GM18907 (cell line): ENCODE measurements at regions not wholly inside any gene's neighbourhood (a gene's known extent, or its start where the extent isn't known, plus 50 kb on each side); places are given as distances from the start of the nearest gene placed in this dataset.

Experiments used
- ATAC-seq: cut with Tn5 transposase; IDR thresholded peaks from one replicate; pipeline ENCODE4 v1.9.1; 2021; ENCODE audit warnings: mild to moderate bottlenecking, moderate library complexity; ENCODE audit not compliant: unreplicated experiment

DNA sequence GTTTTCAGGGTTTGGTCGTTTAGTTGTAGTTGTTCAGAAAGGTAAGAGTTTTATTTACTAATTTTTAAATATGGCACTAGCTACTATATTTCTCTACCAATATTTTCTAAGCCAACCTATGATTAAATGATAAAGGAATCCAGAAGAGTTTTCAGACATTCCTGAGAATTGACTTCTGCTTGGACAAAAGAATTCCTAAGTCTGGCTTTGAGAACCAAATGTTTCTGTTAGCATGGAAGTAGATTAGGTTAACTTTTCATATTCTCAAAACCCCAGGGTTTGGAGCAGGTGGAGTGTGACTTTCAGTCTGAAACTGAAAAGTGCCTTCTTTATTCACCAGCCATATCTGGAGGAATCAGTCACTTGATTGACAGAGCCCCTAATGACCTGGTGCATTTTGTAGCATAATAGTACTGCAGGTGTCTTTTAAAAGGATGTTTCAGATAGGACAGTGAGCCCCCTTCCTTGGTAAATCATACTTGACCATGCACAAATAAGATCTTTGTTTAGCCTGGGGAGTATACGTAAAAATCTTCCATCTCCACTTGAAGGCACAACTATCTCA lies 457.0 kb upstream of the ZNF462 start:
- no peak for ATAC-seq

DNA sequence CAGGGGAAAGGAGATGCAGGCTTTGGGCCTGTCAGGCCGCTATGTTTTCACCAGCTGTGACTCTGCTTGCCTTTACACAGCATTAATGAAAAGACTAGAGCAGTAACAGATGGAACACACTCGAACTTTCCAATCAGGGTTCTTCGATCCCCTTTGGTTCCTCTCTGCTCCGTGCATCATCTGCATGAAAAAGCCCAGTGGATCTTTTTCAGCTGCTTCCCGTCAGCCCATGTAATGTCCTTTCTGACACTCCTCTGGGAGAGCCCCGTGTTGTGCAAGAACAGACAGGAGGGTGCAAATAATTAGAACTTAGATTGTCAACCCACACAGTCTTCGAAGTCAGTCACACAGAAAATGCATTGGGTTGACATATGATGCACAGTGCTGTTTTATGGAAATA lies 448.9 kb upstream of the ZNF462 start:
- no peak for ATAC-seq

DNA sequence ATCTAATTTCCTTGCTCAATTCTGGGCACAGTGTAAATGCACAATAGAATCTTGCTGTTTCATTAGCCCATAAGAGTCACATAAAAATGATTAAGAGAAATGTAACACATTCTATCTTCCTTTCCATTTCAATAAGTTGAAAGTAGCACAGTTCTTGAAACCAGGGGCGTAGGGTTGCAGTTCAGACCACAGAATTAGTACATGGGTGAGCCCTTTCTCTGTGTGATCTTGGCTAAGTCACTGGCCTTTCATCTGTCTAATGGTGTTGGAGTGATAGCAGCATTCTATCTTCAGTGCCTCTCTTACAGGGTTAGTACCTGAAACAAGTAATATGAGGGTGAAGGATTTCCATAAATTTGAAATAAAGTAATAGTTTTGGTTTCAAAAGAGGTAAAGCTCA lies 445.3 kb upstream of the ZNF462 start:
- ATAC-seq = peak; percentile 29

DNA sequence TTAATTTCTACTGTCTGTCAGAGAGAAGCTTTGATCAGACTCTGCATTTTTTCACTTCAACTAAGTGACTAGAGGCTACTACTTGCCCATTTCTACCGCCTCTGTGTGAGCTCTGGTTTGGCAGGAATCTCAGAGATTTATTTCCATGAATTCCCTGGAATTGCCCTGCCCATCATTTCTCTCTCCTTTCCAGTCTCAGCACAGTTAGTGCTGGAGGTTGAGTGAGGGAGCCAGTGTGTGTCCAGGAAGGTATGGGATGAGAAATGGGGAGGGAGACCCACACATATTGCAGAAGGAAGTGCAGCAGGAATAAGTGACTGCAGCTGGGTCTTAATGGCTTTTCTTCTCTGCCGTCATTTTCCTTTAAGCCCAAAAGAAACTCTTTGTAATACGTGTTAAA lies 443.1 kb upstream of the ZNF462 start:
- no peak for ATAC-seq

DNA sequence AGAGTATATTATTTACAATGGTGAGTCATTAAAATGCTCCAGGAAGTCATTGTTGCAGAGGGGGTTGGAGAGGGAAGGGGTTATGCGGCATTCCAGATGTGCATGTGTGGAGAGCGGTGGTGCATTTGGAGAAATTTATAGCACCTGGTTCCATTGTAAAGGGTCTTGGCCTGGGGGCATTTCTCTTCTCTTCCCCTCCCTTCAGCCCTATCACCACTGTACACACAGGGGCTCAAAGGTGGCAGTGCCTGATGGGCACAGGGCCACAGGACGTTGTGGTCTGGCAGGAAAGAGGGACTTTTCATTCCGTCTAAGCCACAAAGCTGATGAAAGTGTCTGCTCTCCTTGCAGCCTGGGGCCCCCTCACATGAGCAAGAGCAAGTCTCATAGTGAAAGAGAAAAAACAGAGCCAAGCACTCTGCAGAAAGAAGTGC lies 442.4 kb upstream of the ZNF462 start:
- peak; percentile 84 for ATAC-seq

DNA sequence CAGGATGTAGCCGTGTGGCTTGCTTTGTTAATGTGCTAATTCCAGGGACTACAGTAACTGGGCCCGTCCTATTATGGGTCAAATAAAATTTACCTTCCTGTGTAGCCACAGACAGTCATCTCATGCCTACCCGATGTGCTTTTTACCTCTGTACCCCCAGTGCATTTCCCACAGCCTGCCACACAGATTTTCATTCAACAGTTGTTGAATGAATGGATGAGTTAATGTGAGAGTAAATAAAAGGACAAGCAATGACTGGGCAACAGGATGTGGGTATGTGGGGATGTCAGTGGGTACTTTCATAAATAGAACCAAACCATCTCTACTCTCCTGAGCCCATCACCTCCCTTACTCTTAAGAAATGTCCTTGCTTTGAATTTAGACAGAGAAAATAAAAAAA lies 441.2 kb upstream of the ZNF462 start:
- ATAC-seq = peak; percentile 76

DNA sequence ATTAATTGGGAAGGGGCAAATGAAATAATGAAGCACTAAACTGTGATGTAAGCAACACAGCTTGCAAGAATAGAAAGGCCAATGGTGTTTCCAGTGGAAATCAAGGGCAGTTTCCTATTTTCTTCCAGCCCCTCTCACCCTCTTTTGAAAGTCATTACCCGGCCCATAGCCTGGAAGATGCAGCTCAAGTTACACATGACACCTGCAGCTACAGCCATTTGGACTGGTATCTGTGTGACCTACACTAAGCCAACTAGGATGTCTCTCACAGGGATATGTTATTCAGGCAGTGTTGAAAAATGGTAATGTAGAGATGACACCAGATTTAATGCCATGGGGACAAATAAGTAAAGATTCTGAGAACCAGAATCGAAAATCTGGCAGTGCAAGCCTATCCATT lies 439.4 kb upstream of the ZNF462 start:
- ATAC-seq = no peak

DNA sequence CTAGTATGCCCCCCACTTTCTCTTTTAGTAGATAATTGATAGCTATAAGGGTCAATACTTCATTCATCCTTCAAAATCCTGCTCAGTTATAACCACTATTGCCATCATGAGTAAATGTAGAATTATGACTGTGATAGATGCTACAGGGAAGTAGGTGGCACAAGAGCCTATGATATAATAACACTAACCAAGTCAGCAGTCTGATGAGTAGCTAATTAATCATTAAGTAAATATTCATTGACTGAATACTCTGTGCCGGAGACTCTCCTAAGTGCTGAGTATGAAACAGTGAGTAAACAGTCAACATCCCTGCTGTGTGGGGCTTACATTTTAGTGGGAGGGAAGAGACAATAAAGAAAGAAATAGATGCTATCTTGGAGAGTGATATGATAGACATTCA lies 430.3 kb upstream of the ZNF462 start:
- ATAC-seq = no peak

DNA sequence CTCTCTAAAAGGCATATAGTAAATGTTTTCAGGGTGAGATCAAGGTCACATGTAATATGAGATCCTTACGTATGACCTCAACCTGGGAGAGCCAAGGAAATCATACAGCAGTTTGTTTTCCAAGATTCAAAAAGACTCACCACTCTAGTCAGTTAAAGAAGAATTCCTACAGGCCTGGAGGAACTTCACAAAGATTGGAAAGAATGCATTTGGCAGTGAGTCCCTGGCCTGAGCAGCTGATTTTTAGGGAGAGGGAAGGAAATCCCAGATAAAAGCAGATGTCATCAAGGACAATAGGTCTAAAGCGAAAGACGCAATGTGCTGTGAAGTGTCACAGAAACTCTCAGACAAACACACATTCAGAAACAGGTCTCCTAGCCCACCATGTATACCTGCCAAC lies 424.0 kb upstream of the ZNF462 start:
- ATAC-seq = no peak

DNA sequence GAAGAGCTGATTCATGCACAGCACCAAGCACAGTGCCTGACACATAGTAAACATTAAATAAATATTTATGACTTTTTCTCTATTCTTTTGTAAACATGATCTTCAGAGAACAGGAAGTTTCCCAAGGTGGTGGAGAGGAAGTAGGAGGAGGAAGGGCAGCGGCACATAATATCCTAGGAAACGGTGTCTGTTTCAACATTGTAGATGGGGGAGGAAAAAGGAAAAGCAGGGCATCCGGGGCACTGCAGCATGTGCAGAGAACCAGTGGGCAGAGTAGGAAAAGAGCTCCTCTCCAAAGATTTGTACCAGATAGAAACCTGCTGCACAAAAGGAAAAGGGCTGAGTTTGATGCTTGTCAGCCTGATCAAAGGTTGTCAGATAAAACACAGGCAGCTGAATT lies 421.7 kb upstream of the ZNF462 start:
- ATAC-seq = no peak

DNA sequence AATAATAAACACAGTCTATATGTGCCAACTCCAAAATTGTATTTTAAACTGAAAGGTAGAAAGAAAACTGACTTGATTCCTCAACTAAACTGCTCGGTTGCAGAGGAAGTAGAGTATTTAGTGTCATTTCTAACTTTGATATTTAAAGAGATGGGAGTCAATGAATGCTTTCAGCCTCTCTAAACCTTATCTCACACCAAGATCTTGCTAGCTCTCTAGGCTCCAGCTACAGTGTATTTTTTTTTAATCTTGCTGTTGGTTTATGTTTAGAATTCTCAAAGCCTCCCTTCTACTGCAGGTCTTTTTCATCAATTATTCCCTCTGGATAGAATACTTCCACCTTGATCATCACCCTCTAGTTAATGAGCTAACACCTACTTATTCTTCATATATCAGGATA lies 419.4 kb upstream of the ZNF462 start:
- no peak for ATAC-seq

DNA sequence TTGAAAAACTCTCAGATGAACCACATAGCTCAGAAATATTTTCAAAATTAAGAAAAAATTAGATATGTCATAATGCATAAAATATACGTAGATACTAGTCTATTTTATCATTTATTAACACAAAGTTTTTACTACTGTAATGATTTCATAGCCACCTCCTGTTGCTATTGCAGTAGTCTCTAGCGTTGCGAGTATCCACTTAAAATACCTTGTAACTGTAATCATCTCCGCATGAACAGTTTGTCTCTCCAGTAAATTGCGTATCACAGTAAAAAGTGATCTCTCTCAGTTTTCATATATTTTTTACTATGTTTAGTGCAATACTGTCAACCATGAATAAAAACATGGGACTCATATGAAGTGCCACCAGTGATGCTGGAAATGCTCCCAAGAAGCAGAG lies 417.9 kb upstream of the ZNF462 start:
- no peak for ATAC-seq

DNA sequence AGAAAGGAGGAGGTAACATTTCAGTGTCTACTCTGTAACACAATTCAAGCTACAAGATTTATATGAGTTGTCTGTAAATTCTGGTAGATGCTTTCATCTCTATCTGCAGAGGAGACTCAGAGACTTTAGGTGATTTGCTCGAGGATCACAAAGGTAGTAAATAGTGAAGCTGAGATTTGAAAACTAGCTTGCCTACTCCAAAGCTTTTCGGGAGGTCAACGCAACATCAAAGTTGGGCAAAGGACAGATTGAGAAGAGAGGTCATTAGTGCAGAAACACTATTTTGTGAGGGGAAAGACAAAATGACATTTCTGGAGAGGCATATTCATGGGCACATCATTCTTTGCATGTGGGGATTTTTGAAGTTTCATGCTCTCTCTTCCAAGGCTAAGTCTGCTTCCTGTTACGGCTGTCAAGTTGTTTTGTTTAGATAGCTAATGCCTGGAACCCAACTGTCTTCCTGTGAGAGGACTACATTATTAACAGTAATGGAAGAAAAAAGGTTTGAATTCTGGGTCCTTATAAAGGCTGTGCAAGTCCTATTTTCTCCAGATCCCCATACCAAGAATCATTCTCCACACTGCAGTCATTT lies 413.5 kb upstream of the ZNF462 start:
- no peak for ATAC-seq

DNA sequence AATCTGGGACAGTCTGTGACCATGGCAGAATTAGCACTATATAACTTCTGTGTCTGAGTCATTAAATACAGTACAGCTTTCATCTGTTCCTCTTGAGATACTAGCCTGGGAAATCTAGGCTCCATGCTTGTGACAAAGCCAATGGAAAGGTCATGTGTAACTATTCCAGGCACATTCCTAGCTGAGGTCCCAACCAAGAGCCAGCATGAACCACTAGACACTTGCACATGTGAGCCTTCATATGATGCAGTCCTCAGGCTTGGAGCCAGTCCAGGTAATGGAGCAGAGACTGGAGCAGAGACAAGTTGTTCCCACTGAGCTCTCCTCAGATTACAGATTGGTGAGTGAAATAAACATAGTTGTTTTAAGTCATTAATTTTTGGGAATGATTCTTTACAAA lies 412.4 kb upstream of the ZNF462 start:
- ATAC-seq = no peak

DNA sequence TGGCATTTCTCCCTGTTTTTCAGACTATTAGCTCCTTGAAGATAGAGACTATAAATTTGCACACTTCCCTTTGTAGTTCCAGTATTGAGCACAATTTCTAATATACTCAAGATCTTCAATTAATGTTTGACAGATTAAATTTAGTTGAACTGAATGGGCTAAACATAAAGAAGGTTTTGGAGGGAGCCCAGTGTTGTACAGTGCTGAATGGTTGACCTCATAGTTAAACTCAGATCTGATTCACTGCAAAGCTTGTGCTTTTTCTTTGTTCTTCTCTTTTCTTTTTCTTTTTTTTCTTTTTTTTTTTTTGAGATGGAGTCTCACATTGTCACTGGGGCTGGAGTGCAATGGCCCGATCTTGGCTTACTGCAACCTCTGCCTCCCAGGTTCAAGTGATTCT lies 411.7 kb upstream of the ZNF462 start:
- no peak for ATAC-seq

DNA sequence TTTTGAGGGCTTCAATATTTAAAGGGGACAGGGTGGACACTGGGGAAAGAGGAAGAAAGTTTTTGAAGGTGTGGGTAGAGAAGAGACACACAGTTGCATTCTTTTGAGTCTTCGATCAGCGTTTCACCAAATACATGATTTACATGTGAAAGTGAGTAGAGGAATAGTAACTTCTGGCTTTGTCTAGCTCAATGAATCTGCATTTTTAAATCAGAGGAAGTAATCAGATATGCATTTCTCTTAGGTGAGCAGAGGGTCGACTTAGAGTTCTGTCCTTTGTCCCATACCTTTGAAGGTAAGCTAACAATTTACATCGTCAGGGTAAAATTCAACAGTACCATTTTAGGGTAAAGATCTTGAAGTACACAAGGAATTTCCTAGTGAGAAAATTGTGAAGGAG lies 406.4 kb upstream of the ZNF462 start:
- no peak for ATAC-seq

DNA sequence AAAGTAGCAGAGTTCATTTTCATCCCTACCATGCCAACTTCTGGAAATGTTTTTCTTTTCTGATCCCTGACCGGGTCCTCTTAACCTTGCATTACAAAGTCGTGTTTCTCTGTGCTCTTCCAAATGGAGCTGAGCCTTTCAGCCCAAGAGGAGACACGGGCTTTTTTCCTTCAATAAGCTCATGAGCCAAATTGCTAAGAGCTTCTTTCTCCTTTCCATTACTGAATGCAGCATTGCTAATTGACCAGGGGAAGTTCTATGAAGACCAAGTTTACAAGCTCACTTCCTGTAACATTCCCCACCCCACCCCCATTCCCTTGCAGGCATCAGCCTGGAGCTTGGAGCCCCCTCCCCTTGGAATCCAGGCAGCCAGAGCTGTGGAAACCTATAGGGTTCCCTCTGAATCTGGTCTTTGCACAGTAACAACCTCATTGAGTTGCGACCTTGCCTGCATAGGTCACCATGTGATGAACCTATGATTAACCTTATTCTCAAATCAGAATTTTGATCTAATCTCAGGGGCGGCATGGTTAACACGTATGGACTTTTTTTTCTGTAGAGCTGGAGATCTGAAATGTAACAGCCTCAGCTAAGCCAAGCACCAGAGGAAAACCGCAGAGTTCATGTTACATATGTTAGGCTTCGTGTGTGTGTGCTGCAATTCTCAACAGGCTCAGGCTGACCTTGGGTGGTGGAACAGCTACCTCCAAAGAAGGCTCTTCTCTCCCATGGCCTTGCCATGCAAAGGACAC lies 395.7 kb upstream of the ZNF462 start:
- no peak for ATAC-seq

DNA sequence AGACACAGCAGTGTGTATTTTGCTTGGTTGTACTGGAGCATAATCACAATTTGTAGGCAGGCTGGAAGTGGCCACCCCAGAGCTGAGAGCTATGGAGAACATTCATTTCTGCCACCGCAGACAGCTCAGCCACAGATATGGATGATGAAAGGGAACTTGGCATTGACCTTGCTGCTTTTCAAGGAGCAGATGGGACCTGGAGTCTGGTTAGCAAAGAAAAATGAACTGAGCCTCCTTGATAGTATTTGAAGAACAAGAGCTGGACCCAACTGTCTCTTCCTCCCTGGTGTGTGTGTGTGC lies 395.2 kb upstream of the ZNF462 start:
- ATAC-seq = no peak

DNA sequence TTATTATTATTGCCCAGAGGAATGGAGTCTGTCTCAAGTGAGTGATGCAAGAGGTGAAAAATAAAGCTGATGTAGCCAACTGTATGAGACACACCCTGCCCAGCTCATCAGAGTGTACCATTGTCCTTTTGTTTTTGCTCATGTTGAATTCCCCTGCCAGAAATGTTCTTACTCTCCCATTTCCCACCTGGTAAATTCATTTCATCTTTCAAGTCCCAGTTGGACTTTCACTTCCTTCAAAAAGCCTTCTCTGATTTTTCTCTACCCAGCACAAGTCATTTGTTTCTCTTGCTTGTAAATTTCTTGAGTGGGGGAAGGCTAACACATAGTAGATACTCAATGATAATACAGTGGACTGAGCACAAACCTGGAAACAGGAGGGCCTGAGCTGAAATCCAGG lies 394.5 kb upstream of the ZNF462 start:
- ATAC-seq = peak; percentile 81

DNA sequence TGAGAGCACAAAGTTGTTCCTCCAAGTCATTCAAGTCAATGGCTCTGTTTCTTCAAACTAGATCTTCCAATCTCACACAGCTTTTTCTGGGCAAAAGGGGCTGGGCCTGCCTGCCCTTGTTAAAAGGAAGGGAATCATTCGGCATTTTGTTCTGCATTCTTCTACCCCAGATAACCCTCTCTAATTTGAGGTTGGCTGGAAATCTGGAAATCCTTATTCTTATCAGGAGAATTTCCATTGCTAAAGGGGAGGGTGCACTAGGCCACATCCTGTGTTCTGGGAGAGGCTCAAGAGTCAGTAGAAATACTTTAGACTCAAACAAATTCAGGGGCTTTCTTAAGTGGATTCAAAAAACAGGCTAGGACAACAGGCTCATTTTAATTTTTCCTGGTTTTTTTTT lies 384.7 kb upstream of the ZNF462 start:
- no peak for ATAC-seq

DNA sequence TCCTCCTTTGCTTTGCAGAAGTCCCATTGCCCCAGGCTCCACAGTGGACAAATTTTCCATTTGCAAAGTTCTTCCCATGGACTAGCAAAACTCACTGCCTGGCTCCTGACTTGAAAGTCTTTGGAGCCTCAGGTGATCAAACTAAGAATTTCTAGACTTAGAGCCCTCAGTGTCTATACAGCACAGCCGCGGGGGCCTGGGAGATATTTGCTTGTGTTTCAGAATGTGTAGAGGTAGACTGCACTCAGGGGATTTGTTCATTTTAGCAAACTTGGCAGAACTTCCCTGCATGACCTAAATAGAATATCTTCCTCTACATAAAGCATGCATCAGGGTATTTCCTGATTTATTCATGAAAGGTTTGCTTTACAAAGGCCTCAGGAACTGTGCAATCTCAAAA lies 384.2 kb upstream of the ZNF462 start:
- ATAC-seq = no peak

DNA sequence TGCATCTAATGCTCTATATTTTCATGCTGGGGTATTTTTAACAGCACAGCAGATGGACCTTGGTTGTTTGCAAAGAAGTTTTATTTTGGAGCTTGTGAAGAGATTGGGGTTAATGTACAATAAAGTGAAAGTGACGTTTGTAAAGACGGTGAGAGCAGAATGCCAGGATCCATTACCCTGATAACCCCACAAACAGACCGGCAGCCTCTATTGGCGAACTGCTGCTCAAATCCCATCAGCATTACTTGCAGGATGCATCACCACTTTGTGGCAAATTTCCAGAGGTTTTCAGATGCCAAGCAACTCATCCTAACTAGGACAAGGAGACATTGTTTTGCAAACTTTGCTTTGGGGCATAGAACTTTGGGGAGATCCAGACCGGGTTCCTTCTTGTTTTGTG lies 383.3 kb upstream of the ZNF462 start:
- ATAC-seq = no peak
